ENCODE measurements at regions not wholly inside any gene's neighbourhood (a gene's known extent, or its start where the extent isn't known, plus 50 kb on each side); places are given as distances from the start of the nearest gene placed in this dataset.

- DNase-seq = no peak
These were observed 101.1 kb downstream of the UBIAD1 start for GRCh38 chr1:11373895-11374747.

- DNase-seq = no peak
These were observed 101.7 kb downstream of the UBIAD1 start for GRCh38 chr1:11374748-11375110.

DNA sequence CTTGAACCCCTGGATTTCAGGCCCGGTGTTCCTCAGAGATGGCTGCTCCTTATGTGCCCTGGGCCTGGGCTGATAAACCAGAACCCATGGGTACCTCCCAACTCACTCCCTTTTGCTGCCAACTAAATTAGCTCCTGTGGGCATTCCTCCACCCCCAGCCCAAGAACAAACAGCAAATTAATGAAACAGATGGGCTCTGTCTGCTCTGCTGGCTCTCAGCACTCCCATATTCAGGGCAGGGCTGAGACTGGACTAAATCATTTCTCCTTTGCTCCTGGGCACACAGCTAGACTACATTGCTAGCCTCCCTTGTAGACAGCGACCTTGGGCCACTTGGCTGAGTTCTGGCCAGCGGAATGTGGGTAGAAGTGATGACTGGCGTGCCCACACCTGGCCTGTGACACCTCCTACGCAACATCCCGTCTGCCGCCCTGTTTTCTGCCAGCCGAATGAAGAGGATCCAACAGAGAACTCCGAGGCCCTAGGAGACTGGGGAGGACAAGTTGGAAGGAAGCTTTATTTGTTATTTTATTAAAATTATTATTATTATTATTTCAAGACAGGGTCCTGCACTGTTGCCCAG is 101.9 kb upstream of the DISP3 start:
- DNase-seq = no peak

GRCh38 chr1:11377954-11378353 is 101.0 kb upstream of the DISP3 start:
- DNase-seq = no peak

GRCh38 chr1:11379851-11380250 is 99.1 kb upstream of the DISP3 start:
- no peak for DNase-seq

DNA sequence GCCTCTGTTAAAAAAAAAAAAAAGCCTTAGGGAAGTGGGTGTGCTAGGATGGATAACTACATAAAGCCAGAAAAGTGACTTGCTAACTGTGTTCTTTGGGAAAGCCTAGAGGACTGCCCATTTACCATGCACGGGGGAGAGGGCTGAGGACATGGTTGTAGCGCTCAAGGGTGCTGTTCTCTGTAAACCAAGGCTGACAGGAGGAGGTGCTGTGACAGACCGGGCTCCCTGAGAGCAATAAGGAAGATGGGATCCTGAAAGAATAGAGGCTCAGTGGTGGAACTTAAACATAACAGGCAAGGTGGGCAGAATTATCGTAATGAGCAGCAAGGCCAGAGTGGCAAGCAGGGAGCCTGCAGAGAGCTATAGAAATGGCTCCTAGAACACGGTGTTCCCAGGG is 98.5 kb upstream of the DISP3 start:
- DNase-seq = no peak

GRCh38 chr1:11383553-11384169 is 95.3 kb upstream of the DISP3 start:
- DNase-seq = no peak

DNA sequence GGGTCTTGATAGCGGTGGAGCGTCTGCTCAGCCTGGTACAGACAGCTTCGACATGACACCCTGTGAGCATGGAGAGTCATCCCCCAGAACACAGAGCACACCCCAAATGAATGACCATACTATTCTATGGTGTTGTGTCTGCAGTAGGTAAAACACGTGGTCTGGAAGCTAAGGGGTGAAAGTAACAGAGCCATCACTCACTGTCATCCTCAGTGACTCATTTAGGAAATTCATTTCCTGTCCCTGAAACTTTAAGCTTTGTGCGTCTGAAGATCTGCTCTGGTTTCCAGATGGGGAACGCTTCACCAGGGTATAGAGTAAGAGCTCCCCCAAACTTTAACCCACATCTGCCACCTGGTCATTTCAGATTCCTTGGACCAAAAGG is 94.8 kb upstream of the DISP3 start:
- no peak for DNase-seq

DNA sequence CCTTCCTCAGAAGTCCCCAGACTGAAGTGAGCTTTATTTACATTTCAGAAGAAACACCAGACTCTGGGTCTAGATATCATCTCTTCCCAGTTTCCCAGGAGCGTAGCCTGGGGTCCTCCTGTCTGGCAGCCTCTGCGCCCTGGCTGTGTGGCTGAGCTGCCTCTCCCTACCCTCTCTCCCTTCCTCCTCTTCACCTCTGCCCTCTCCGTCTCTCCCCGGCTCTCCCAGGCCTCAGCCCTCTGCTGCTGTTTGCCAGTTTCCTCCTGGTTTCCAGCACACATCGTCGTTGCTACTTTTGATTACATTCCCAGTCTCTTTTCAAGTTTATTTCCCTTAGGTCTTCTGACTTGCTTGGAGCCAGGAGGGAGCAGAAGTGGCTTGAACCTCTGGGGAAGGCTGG is 91.1 kb upstream of the DISP3 start:
- DNase-seq = no peak

DNA sequence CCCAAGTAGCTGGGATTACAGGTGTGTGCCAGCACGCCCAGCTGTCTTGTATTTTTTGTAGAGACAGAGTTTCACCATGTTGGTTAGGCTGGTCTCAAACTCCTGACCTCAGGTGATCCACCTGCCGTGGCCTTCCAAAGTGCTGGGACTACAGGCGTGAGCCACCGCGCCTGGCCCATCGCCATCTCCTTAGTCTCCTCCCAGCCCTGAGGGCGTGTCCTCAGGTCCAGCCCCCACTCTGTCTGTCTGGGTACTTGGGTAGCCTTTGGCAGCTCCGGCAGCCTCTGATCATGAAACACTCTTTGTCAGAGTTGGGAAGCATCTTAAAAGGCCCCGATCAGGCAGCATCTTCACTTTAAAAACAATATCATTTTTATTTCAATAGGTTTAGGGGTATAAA is 90.3 kb upstream of the DISP3 start:
- DNase-seq = no peak

GRCh38 chr1:11391327-11391726 is 87.6 kb upstream of the DISP3 start:
- DNase-seq = no peak

DNA sequence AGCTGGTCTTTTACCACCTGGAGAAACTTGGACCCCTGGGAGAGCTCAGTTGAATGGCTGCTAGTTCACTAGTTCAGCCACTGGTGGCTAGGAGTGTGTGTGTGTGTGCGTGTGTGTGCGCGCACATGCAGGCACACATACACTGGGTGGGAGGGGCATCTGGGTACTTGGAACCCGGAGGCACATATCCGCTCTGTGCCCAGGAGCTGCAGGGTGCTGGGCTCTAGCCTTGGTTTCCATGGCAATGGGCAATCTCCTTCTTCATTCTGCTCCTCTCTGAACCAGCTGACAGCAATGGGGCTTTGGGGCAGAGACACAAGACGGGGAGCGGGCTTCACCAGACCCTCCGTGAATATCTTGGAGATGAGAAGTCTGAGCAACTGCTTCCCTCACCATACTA is 87.1 kb upstream of the DISP3 start:
- no peak for DNase-seq

GRCh38 chr1:11394592-11395245 is 84.2 kb upstream of the DISP3 start:
- no peak for DNase-seq

DNA sequence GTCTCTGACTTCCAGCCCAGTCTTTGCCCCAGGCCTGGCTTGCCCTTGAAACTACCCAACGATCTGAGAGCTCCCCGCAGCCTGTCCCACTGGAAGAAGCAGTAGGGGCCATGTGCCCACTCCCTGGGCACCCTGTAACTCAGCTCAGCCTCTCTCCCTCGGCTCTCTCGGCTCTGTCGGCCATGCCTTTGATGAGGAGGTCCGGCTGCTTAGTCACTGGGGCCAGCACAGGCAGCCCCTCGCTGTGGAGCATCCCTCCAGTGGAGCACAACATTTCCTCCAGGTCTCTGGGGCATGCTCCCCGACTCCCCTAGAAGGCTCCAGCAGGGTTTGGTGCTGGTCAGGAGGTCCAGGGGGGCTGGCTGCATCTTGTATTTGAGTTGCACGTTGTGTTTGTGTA is 83.3 kb upstream of the DISP3 start:
- no peak for DNase-seq

- no peak for DNase-seq
These were observed 81.6 kb upstream of the DISP3 start for GRCh38 chr1:11397151-11397901.

GRCh38 chr1:11399250-11399649 is 79.7 kb upstream of the DISP3 start:
- DNase-seq = no peak

- DNase-seq = no peak
These were observed 78.8 kb upstream of the DISP3 start for GRCh38 chr1:11400155-11400554.

DNA sequence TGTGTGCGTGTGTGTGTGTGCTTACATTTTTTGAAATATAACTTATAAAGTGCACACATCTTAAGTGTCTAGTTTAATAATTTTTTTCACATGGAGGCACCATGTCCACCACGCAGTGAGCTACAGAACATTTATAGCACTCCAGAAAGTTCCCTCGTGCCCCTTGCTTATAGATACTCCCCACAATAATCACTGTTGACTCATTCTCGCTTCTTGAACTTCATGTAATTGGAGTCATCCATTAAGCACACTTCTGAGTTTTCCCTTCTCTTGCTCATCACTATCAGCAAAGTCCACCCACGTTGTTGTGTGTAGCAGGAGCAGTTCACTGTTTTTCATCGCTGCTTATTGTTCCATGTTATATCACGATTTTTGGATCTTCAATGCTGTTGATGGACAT is 78.4 kb upstream of the DISP3 start:
- DNase-seq = no peak

DNA sequence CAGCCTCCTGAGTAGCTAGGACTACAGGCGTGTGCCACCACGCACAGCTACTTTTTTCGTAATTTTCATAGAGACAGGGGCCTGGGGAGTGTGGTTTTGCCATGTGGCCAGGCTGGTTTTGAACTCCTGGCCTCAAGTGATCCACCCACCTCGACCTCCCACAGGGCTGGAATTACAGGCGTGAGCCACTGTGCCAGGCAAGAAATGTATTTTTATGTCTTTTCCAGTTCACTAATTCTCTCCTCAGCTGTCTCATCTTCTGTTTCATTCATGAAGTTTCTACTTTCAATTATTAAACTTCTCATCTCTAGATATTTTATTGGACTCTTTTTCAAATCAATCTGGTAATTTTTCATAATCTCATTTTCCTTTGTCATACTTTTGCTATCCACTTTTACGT is 72.1 kb upstream of the DISP3 start:
- DNase-seq = no peak

- no peak for DNase-seq
These were observed 71.5 kb upstream of the DISP3 start for GRCh38 chr1:11407301-11407994.

DNA sequence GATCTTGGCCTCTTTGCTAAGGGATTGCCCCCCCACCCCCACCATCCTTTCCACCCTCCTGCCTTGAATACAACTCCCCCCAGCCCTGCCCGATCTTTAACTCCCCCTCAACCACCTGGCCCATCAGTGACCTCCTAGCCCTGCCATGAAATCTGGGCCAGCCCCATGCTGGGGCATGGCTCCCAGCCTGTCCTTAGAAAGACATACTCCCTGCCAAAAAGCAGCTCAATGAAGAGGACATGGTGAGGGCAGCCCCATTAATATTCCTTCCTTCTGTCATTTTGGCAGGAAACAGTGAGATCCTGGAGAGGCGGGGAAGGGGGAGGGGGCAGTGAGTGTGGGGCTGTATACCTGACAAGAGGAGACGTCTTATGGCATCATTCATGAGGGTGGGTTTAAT is 66.8 kb upstream of the DISP3 start:
- DNase-seq = no peak

GRCh38 chr1:11413986-11414391 is 65.0 kb upstream of the DISP3 start:
- DNase-seq = peak; percentile 65

Measured in NCI-H1436 (cell line).